Pancreas (tissue), 10 donors: ENCODE measurements at regions not wholly inside any gene's neighbourhood (a gene's known extent, or its start where the extent isn't known, plus 50 kb on each side); places are given as distances from the start of the nearest gene placed in this dataset.
A peak's percentile ranks its signal among the peaks of the same experiment; 100 is the strongest.

Source experiments
- ATAC-seq, 4 donors: fragments of 200-7000 bp; cut with Tn5 transposase; one replicate each; pipeline versions ENCODE4 v1.8.0 to v1.9.1; 2020; ENCODE audit warnings: mild to moderate bottlenecking in 4 of 4, moderate library complexity in 4 of 4
- DNase-seq, 6 donors: peaks; one replicate each; pipeline ENCODE4 v3.0.0-alpha.2; 2020
- FAIRE-seq: peaks from 2 replicates; lab custom pipeline; 2012; peaks lifted over from hg19 to GRCh38; lab: Jason Lieb, UNC
- H3K27ac ChIP-seq, 4 donors: fragments of 200-600 bp; sonication (generic); 1 replicate in 3 of 4; 2 replicates in 1 of 4; pipeline versions ENCODE4 v1.5.0 to v1.8.0; 2020
- H3K27me3 ChIP-seq, 4 donors: fragments of 200-600 bp; one replicate each; pipeline ENCODE4 v1.8.0; 2021
- H3K36me3 ChIP-seq, 3 donors: fragments of 200-600 bp; sonication (generic) in 1 of 3; one replicate each; pipeline versions ENCODE4 v1.5.0 to v1.8.0; 2020 to 2021
- H3K4me1 ChIP-seq, 3 donors: fragments of 200-600 bp; one replicate each; pipeline ENCODE4 v1.8.0; 2021
- H3K4me3 ChIP-seq, 4 donors: fragments of 200-600 bp; sonication (generic) in 2 of 4; one replicate each; pipeline versions ENCODE4 v1.5.0 to v1.8.0; 2020 to 2021
- H3K9me3 ChIP-seq, 4 donors: fragments of 200-600 bp; one replicate each; pipeline ENCODE4 v1.8.0; 2021
- CTCF ChIP-seq, 4 donors: fragments of 200-600 bp; sonication (generic) in 3 of 4; IDR thresholded peaks; one replicate each; pipeline versions ENCODE4 v1.5.0 to v1.8.0; 2021; ENCODE audit warnings: antibody characterized with exemption in 4 of 4
- WGBS, 2 donors: extraction: QIAGEN DNeasy Blood & Tissue Kit; methylation state at CpG; one replicate each; pipeline ENCODE4 v1.1.7; 2013; 5-methylcytosine and 5-hydroxymethylcytosine counted together
- intact Hi-C, 3 donors: fragments of 100-400 bp; cut with DNase I; formaldehyde crosslinking; loops; one replicate each; pipeline versions ENCODE4 v1.11.1 to v1.14.2; 2022
- donor health status: healthy with polysubstance abuse.
- donor health status: DM: no; HTN: no; CAD: no; lungs with moderate emphysema.
- donor health status: DM: no; HTN: no; CAD: no.
- donor health status: control.
- donor health status: control.
- donor health status: Bipolar disorder and iron deficiency.
- donor health status: DM: yes; HTN: yes; CAD: no.
- donor health status: DM: no; HTN: no; CAD: no.
- donor health status: DM: no; HTN: no; CAD: no.
- donor health status: DM: yes; HTN: yes; CAD: no.

- H3K27ac ChIP-seq = no peak overlapping the region
- ATAC-seq (no peak), DNase-seq (no peak), FAIRE-seq (no peak)
- 52 to 59% methylated on average over 3 of the region's 3 CpGs for WGBS, 2 donors
- no peak for TF ChIP-seq CTCF (IDR thresholded peaks at IDR 0.05)
- H3K27me3 ChIP-seq = no peaks in the 10 kb centered on the region
- intact Hi-C loops = no loop called here
- H3K36me3 ChIP-seq = no peaks in the 10 kb centered on the region
- no peak overlapping the region for H3K4me3 ChIP-seq
- H3K9me3 ChIP-seq = no peaks in the 10 kb centered on the region
- no peaks in the 10 kb centered on the region for H3K4me1 ChIP-seq
These were observed 303.8 kb upstream of the ASIC2 start for GRCh38 chr17:33596899-33597298.

GRCh38 chr17:33598797-33599196, 305.7 kb upstream of the ASIC2 start:
- intact Hi-C loops = no loop called here
- Histone ChIP-seq H3K9me3 (no peaks in the 10 kb centered on the region), H3K36me3 (no peaks in the 10 kb centered on the region), H3K27me3 (no peaks in the 10 kb centered on the region), H3K4me3 (no peak overlapping the region), H3K4me1 (no peaks in the 10 kb centered on the region), H3K27ac (no peak overlapping the region)
- no peak for FAIRE-seq
- 93 to 94% methylated on average over 2 of the region's 2 CpGs for WGBS, 2 donors
- DNase-seq = no peak
- no peak for ATAC-seq
- no peak for TF ChIP-seq CTCF (IDR thresholded peaks at IDR 0.05)

- no peak for DNase-seq
- intact Hi-C loops = no loop called here
These were observed 309.9 kb upstream of the ASIC2 start for GRCh38 chr17:33602981-33603380.

GRCh38 chr17:33603789-33604188, 310.7 kb upstream of the ASIC2 start:
- Histone ChIP-seq H3K9me3 (no peaks in the 10 kb centered on the region), H3K27ac (no peak overlapping the region), H3K4me3 (no peak overlapping the region), H3K27me3 (no peaks in the 10 kb centered on the region), H3K4me1 (no peaks in the 10 kb centered on the region), H3K36me3 (no peaks in the 10 kb centered on the region)
- no peak for DNase-seq
- no peak for TF ChIP-seq CTCF (IDR thresholded peaks at IDR 0.05)
- intact Hi-C loops = no loop called here
- peak in 1 of 4 donors; percentile 25 for ATAC-seq
- no peak for FAIRE-seq
- WGBS, 2 donors = 55 to 56% methylated on average over 2 of the region's 2 CpGs

More at GRCh38 chr17:33602981-33603380, 309.9 kb upstream of the ASIC2 start:
- WGBS, 2 donors = 7 to 24% methylated on average over 1 of the region's 1 CpG
- no peak overlapping the region for H3K4me3 ChIP-seq
- H3K36me3 ChIP-seq = no peaks in the 10 kb centered on the region
- FAIRE-seq = no peak
- ATAC-seq = no peak
- H3K9me3 ChIP-seq = no peaks in the 10 kb centered on the region
- no peak overlapping the region for H3K27ac ChIP-seq
- H3K4me1 ChIP-seq = no peaks in the 10 kb centered on the region
- H3K27me3 ChIP-seq = no peaks in the 10 kb centered on the region
- TF ChIP-seq CTCF (IDR thresholded peaks at IDR 0.05) = no peak

GRCh38 chr17:33611532-33611931, 318.4 kb upstream of the ASIC2 start:
- H3K9me3 ChIP-seq = no peaks in the 10 kb centered on the region
- WGBS, 2 donors = 0 to 31% methylated on average over 1 of the region's 1 CpG
- peaks cover 0 to 15% (median 1%) of the 10 kb centered on the region in 4 donors for H3K27me3 ChIP-seq
- ATAC-seq (no peak), FAIRE-seq (no peak), DNase-seq (no peak)
- H3K4me1 ChIP-seq = no peaks in the 10 kb centered on the region
- no peak overlapping the region for H3K4me3 ChIP-seq
- intact Hi-C loops = no loop called here
- H3K27ac ChIP-seq = no peak overlapping the region
- H3K36me3 ChIP-seq = no peaks in the 10 kb centered on the region
- no peak for TF ChIP-seq CTCF (IDR thresholded peaks at IDR 0.05)
